Keratinocyte (primary cell): ENCODE measurements at regions not wholly inside any gene's neighbourhood (a gene's known extent, or its start where the extent isn't known, plus 50 kb on each side); places are given as distances from the start of the nearest gene placed in this dataset.
"Not testable (repeated sequence)": the region's sequence is repeated elsewhere in the genome, so short reads cannot be mapped to it uniquely, and the experiment has no call there.

ENCODE experiments used
- DNase-seq: peaks from one replicate; pipeline ENCODE4 v3.0.0-alpha.2; 2011; ENCODE audit warnings: low read depth, missing footprints, low spot score
- FAIRE-seq: peaks from 2 replicates; lab custom pipeline; 2011; peaks lifted over from hg19 to GRCh38; lab: Jason Lieb, UNC
- H2AFZ ChIP-seq: 2 replicates; pipeline ENCODE4 v1.6.0; 2012; ENCODE audit warnings: low read length, control low read depth, inconsistent platforms; ENCODE audit not compliant: control insufficient read depth
- H3K27ac ChIP-seq: 2 replicates; pipeline ENCODE4 v1.5.1; 2011; ENCODE audit warnings: low read length; ENCODE audit not compliant: control insufficient read depth, insufficient read depth
- H3K27me3 ChIP-seq: 3 replicates; pipeline ENCODE4 v1.6.0; 2011; ENCODE audit warnings: low read length; ENCODE audit not compliant: control insufficient read depth, insufficient read depth; ENCODE audit errors: extremely low read depth
- H3K36me3 ChIP-seq, 2 experiments: 2 replicates in 1 of 2; 3 replicates in 1 of 2; pipeline ENCODE4 v1.5.1; 2011; ENCODE audit warnings: low read length in 2 of 2, mild to moderate bottlenecking in 1 of 2; ENCODE audit not compliant: control insufficient read depth in 2 of 2, insufficient read depth in 2 of 2; ENCODE audit errors: extremely low read depth in 1 of 2
- H3K4me1 ChIP-seq: 3 replicates; pipeline ENCODE4 v1.5.1; 2011; ENCODE audit warnings: low read length; ENCODE audit not compliant: control insufficient read depth, insufficient read depth; ENCODE audit errors: extremely low read depth
- H3K4me2 ChIP-seq: 3 replicates; pipeline ENCODE4 v1.6.0; 2011; ENCODE audit warnings: low read depth, low read length; ENCODE audit not compliant: control insufficient read depth, insufficient read depth; ENCODE audit errors: extremely low read depth
- H3K4me3 ChIP-seq, 3 experiments: fragments of 200-600 bp in 1 of 3; sonication (generic) in 1 of 3; 2 replicates in 2 of 3; 3 replicates in 1 of 3; pipeline ENCODE4 v1.5.1; 2011 to 2016; ENCODE audit warnings: low read length in 3 of 3, mild to moderate bottlenecking in 3 of 3, control low read depth in 2 of 3, inconsistent platforms in 1 of 3, low read depth in 1 of 3, mixed read lengths in 1 of 3, mixed run types in 1 of 3, moderate library complexity in 1 of 3; ENCODE audit not compliant: control insufficient read depth in 2 of 3, insufficient read depth in 2 of 3; ENCODE audit errors: extremely low read depth in 1 of 3
- H3K79me2 ChIP-seq: 2 replicates; pipeline ENCODE4 v1.6.0; 2012; ENCODE audit warnings: low read length; ENCODE audit not compliant: control insufficient read depth, insufficient read depth
- H3K9ac ChIP-seq: 3 replicates; pipeline ENCODE4 v1.6.0; 2011; ENCODE audit warnings: low read length; ENCODE audit not compliant: control insufficient read depth, insufficient read depth; ENCODE audit errors: extremely low read depth
- H3K9me1 ChIP-seq: 3 replicates; pipeline ENCODE4 v1.6.0; 2011; ENCODE audit warnings: low read length; ENCODE audit not compliant: control insufficient read depth, insufficient read depth; ENCODE audit errors: extremely low read depth
- H3K9me3 ChIP-seq: 2 replicates; pipeline ENCODE4 v1.5.1; 2012; ENCODE audit warnings: low read depth, low read length; ENCODE audit not compliant: control insufficient read depth
- H4K20me1 ChIP-seq: 3 replicates; pipeline ENCODE4 v1.6.0; 2011; ENCODE audit warnings: low read length; ENCODE audit not compliant: control insufficient read depth, insufficient read depth; ENCODE audit errors: extremely low read depth
- EZH2 ChIP-seq: IDR thresholded peaks from one replicate; pipeline ENCODE4 v1.6.1; 2012; ENCODE audit warnings: inconsistent platforms, mild to moderate bottlenecking, low read length, moderate library complexity
- dilution Hi-C: fragments of 300-500 bp; cut with MboI; formaldehyde crosslinking; loops from one replicate; pipeline ENCODE4 v1.7.0; 2020; ENCODE audit warnings: low sequenced_read_pairs; ENCODE audit not compliant: extremely low pct_ligation_motif_present
- TF ChIP-seq, protein P1 (sequence below), 3 experiments: IDR thresholded peaks in 1 of 3; conservative IDR thresholded peaks in 1 of 3; optimal IDR thresholded peaks in 1 of 3; 2 replicates in 2 of 3; 3 replicates in 1 of 3; pipeline versions ENCODE3 to v1.5.1; 2011; ENCODE audit warnings: low read length in 3 of 3, mild to moderate bottlenecking in 3 of 3, moderate library complexity in 2 of 3, control low read depth in 1 of 3, inconsistent platforms in 1 of 3; ENCODE audit not compliant: insufficient read depth in 2 of 3; ENCODE audit errors: extremely low read depth in 1 of 3

DNA sequence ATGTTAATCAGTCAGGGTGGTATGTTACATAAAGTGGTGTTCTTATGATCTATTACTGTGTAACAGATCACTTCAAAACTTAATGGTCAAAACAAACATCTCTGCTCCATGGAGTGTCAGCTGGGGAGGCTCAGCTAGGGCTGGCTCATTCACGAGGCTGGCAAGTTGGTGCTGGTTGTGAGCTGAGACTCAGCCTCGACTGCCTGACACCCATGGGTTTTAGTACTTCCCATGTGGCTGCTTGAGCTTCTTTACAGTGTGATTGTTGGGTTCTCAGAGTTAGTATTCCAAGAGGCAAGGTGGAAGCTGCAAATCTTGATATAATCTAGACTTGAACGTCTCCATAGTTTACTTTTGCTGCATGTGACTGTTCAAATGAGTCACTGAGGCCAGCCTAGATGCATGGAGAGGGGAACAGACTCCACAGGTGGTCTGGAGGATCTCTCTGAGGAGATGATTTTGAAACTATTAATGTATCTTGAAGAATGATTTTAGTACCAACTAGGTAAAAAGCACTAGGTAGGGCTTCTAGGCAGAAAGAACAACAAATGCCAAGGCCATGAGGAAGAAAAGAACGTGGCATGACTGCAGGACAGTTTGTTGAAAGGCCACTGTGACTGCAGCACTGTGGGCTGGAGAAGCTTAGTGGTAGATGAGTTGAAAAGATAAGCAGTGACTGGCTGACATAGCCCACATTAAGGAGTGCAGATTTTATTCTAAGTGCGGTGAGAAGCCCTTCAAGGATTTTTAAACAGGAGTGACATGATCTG, 281.1 kb upstream of the PROK2 start:
- H3K27ac ChIP-seq = no peak overlapping the region
- no peak for FAIRE-seq
- dilution Hi-C loops = no loop called here

DNA sequence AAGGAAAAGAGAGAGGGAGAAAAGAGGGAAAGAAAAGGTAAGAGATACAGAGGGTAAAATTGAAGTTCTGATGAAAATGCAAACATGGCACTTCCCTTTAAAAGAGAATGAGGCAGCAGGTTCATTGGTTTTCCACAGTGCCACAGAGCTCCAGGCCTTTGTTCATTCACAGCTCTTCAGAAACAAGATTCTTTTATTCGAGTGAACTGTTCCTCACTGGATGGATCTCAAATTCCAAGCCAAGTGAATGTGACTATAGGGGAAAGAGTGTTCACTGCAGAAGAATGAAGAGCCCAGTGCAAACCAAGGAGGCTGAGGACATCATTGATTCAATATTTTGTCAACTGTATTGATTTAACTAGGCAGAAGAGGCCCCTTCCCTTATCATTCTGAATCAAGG, 280.3 kb upstream of the PROK2 start:
- TF ChIP-seq, protein P1, sequence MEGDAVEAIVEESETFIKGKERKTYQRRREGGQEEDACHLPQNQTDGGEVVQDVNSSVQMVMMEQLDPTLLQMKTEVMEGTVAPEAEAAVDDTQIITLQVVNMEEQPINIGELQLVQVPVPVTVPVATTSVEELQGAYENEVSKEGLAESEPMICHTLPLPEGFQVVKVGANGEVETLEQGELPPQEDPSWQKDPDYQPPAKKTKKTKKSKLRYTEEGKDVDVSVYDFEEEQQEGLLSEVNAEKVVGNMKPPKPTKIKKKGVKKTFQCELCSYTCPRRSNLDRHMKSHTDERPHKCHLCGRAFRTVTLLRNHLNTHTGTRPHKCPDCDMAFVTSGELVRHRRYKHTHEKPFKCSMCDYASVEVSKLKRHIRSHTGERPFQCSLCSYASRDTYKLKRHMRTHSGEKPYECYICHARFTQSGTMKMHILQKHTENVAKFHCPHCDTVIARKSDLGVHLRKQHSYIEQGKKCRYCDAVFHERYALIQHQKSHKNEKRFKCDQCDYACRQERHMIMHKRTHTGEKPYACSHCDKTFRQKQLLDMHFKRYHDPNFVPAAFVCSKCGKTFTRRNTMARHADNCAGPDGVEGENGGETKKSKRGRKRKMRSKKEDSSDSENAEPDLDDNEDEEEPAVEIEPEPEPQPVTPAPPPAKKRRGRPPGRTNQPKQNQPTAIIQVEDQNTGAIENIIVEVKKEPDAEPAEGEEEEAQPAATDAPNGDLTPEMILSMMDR (optimal IDR thresholded peaks at IDR 0.05 in 1 of 3, IDR thresholded peaks at IDR 0.05 in 1 of 3, conservative IDR thresholded peaks at IDR 0.05 in 1 of 3; ENCODE audit: extremely low read depth in 1 of 3, insufficient read depth in 2 of 3, low read length in 3 of 3) = no peak
- no peak for TF ChIP-seq EZH2
- DNase-seq (no peak), FAIRE-seq (no peak)
- dilution Hi-C loops = no loop called here
- Histone ChIP-seq H3K9me3 (no peaks in the 10 kb centered on the region), H4K20me1 (no peaks in the 10 kb centered on the region), H3K9ac (no peak overlapping the region), H3K9me1 (no peaks in the 10 kb centered on the region), H3K4me3 (no peak overlapping the region), H3K27ac (no peak overlapping the region), H3K79me2 (no peaks in the 10 kb centered on the region), H2AFZ (no peak overlapping the region), H3K4me1 (no peaks in the 10 kb centered on the region), H3K36me3 (no peaks in the 10 kb centered on the region), H3K27me3 (no peaks in the 10 kb centered on the region), H3K4me2 (no peak overlapping the region)

More for the DNA sequence above, 281.1 kb upstream of the PROK2 start:
- no peak for TF ChIP-seq EZH2
- TF ChIP-seq, protein P1 (optimal IDR thresholded peaks at IDR 0.05 in 1 of 3, IDR thresholded peaks at IDR 0.05 in 1 of 3, conservative IDR thresholded peaks at IDR 0.05 in 1 of 3; ENCODE audit: extremely low read depth in 1 of 3, insufficient read depth in 2 of 3, low read length in 3 of 3) = no peak
- Histone ChIP-seq H2AFZ (no peak overlapping the region), H3K27me3 (no peaks in the 10 kb centered on the region), H3K9ac (no peak overlapping the region), H4K20me1 (no peaks in the 10 kb centered on the region), H3K9me3 (no peaks in the 10 kb centered on the region), H3K9me1 (no peaks in the 10 kb centered on the region), H3K36me3 (no peaks in the 10 kb centered on the region), H3K4me3 (no peak overlapping the region), H3K79me2 (no peaks in the 10 kb centered on the region), H3K4me2 (no peak overlapping the region), H3K4me1 (no peaks in the 10 kb centered on the region)
- no peak for DNase-seq

DNA sequence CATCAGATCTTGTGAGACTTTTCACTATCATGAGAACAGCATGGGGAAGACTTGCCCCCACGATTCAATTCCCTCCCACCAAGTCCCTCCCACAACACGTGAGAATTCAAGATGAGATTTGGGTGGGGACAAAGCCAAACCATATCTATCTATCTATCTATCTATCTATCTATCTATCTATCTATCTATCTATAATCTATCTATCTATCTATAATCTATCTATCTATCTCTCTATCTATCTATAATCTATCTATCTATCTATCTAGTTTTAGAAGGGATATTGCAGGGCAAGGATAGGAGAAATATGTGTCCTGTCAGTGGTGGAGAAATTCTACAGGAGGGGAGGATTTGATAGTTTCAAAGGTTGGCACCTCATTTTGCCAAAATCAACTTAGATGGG, 279.8 kb upstream of the PROK2 start:
- H3K4me1 ChIP-seq, H3K9ac ChIP-seq, H3K4me3 ChIP-seq, H3K27me3 ChIP-seq, H3K9me3 ChIP-seq, H3K27ac ChIP-seq, FAIRE-seq, dilution Hi-C loops, DNase-seq, H3K36me3 ChIP-seq, H3K79me2 ChIP-seq, H4K20me1 ChIP-seq, H2AFZ ChIP-seq, H3K4me2 ChIP-seq, H3K9me1 ChIP-seq: not testable (repeated sequence)
